ENCODE measurements at regions not wholly inside any gene's neighbourhood (a gene's known extent, or its start where the extent isn't known, plus 50 kb on each side); places are given as distances from the start of the nearest gene placed in this dataset.

- TF ChIP-seq POLR2AphosphoS5 (IDR thresholded peaks at IDR 0.05; ENCODE audit: insufficient read depth in 1 of 2, low read depth in 1 of 2) (no peak), CTCF (IDR thresholded peaks at IDR 0.05) (no peak)
These were observed 94.7 kb upstream of the DIO3 start for GRCh38 chr14:101466456-101467180.

Measured in vagina (tissue), 2 donors.